ENCODE measurements at regions not wholly inside any gene's neighbourhood (a gene's known extent, or its start where the extent isn't known, plus 50 kb on each side); places are given as distances from the start of the nearest gene placed in this dataset.

DNA sequence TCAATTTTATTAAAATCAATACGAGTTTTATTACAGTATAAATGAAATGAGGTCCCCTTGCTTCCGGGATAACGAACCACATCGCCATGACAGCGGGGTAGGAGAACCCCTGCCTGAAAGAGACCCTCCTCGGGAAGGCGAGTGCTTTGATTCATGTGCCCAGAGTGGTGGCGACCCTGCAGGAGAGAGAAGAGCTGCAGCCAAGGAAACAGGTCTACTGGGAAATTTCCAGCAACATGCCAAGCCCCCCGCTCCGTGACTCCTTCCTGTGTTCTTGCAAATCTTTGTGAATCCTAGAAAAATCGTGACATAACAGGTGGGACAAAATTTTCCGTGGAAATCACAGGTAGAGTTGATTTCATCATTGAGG is 162.5 kb downstream of the WSCD1 start:
- H3K4me2 ChIP-seq (ENCODE audit: control insufficient read depth, insufficient read depth): no peak overlapping the region
- no peak overlapping the region for H2AFZ ChIP-seq (ENCODE audit: control insufficient read depth, low read depth, low read length)
- no peaks in the 10 kb centered on the region for H3K79me2 ChIP-seq (ENCODE audit: control insufficient read depth, insufficient read depth, low read length)
- H4K20me1 ChIP-seq (ENCODE audit: control insufficient read depth, insufficient read depth): no peaks in the 10 kb centered on the region
- WGBS (ENCODE audit: insufficient coverage, insufficient replicate concordance, low lambda C conversion rate, missing lambda C conversion rate): 37% methylated on average over 12 of the region's 12 CpGs
- H3K9me3 ChIP-seq (replicated peaks; ENCODE audit: control insufficient read depth, insufficient read depth, low read length): no peaks in the 10 kb centered on the region
- DNase-seq (ENCODE audit: low read depth, low spot score): no peak
- no peaks in the 10 kb centered on the region for H3K36me3 ChIP-seq (ENCODE audit: control insufficient read depth in 2 of 2, insufficient read depth in 2 of 2, low read length in 1 of 2)
- no peaks in the 10 kb centered on the region for H3K4me1 ChIP-seq (ENCODE audit: control insufficient read depth, insufficient read depth, low read length)
- H3K27ac ChIP-seq (ENCODE audit: control insufficient read depth, insufficient read depth): no peak overlapping the region
- no peak overlapping the region for H3K4me3 ChIP-seq
- in situ Hi-C loops (cut with MboI): no loop called here
- SMC1A ChIA-PET (ENCODE audit: uncharacterized antibody, unreplicated experiment): no interaction called here
- RAD21 ChIA-PET (ENCODE audit: unreplicated experiment): no interaction called here
- H3K9ac ChIP-seq (ENCODE audit: control insufficient read depth, insufficient read depth, low read length): no peak overlapping the region
- intact Hi-C loops (cut with micrococcal nuclease; ENCODE audit: unreplicated experiment): no loop called here
- TF ChIP-seq CHD1 (IDR thresholded peaks at IDR 0.05; ENCODE audit: low read depth, low read length) (no peak), YY1 (IDR thresholded peaks at IDR 0.05; ENCODE audit: low read depth, low read length) (no peak), MTA3 (IDR thresholded peaks at IDR 0.05; ENCODE audit: borderline replicate concordance, low read length) (no peak), SMAD1 (IDR thresholded peaks at IDR 0.05; ENCODE audit: low read depth, partially characterized antibody) (no peak), MXI1 (IDR thresholded peaks at IDR 0.05; ENCODE audit: low read depth, low read length) (no peak), JUNB (IDR thresholded peaks at IDR 0.05) (no peak)
- TF ChIP-seq, protein P1, sequence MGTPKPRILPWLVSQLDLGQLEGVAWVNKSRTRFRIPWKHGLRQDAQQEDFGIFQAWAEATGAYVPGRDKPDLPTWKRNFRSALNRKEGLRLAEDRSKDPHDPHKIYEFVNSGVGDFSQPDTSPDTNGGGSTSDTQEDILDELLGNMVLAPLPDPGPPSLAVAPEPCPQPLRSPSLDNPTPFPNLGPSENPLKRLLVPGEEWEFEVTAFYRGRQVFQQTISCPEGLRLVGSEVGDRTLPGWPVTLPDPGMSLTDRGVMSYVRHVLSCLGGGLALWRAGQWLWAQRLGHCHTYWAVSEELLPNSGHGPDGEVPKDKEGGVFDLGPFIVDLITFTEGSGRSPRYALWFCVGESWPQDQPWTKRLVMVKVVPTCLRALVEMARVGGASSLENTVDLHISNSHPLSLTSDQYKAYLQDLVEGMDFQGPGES (IDR thresholded peaks at IDR 0.05): no peak
- POLR2A ChIA-PET: no interaction called here
- CTCF ChIA-PET: no interaction called here
- H3K27me3 ChIP-seq (replicated peaks in 1 of 2; ENCODE audit: control insufficient read depth in 2 of 2, insufficient read depth in 2 of 2, low read length in 1 of 2): no peaks in the 10 kb centered on the region; a peak in 1 of 4 replicates
- no peak for FAIRE-seq
- no TSS peak for BruUV-seq (replicated peaks)
- no peak for ATAC-seq

- no peak overlapping the region for H3K27ac ChIP-seq (ENCODE audit: control insufficient read depth, insufficient read depth)
- intact Hi-C loops (cut with micrococcal nuclease; ENCODE audit: unreplicated experiment): no loop called here
- FAIRE-seq (no peak), DNase-seq (ENCODE audit: low read depth, low spot score) (no peak), ATAC-seq (no peak)
- RAD21 ChIA-PET (ENCODE audit: unreplicated experiment): no interaction called here
- WGBS (ENCODE audit: insufficient coverage, insufficient replicate concordance, low lambda C conversion rate, missing lambda C conversion rate): 36% methylated on average over 21 of the region's 21 CpGs
- CTCF ChIA-PET: no interaction called here
- H3K9me3 ChIP-seq (replicated peaks; ENCODE audit: control insufficient read depth, insufficient read depth, low read length): no peaks in the 10 kb centered on the region
- no peak overlapping the region for H3K4me3 ChIP-seq
- POLR2A ChIA-PET: no interaction called here
- no peak overlapping the region for H3K4me2 ChIP-seq (ENCODE audit: control insufficient read depth, insufficient read depth)
- H3K79me2 ChIP-seq (ENCODE audit: control insufficient read depth, insufficient read depth, low read length): no peaks in the 10 kb centered on the region
- no peaks in the 10 kb centered on the region for H4K20me1 ChIP-seq (ENCODE audit: control insufficient read depth, insufficient read depth)
- no peak overlapping the region for H3K9ac ChIP-seq (ENCODE audit: control insufficient read depth, insufficient read depth, low read length)
- H3K4me1 ChIP-seq (ENCODE audit: control insufficient read depth, insufficient read depth, low read length): no peaks in the 10 kb centered on the region
- H2AFZ ChIP-seq (ENCODE audit: control insufficient read depth, low read depth, low read length): no peak overlapping the region
- BruUV-seq (replicated peaks): no TSS peak
- SMC1A ChIA-PET (ENCODE audit: uncharacterized antibody, unreplicated experiment): no interaction called here
- no peaks in the 10 kb centered on the region for H3K36me3 ChIP-seq (ENCODE audit: control insufficient read depth in 2 of 2, insufficient read depth in 2 of 2, low read length in 1 of 2)
- no peaks in the 10 kb centered on the region; a peak in 1 of 4 replicates for H3K27me3 ChIP-seq (replicated peaks in 1 of 2; ENCODE audit: control insufficient read depth in 2 of 2, insufficient read depth in 2 of 2, low read length in 1 of 2)
- in situ Hi-C loops (cut with MboI): no loop called here
- TF ChIP-seq RBBP5 (conservative IDR thresholded peaks at IDR 0.05): no peak
- TF ChIP-seq JUND (IDR thresholded peaks at IDR 0.05; ENCODE audit: low read depth, low read length): no peak
- no peak for TF ChIP-seq YY1 (IDR thresholded peaks at IDR 0.05; ENCODE audit: low read depth, low read length)
- TF ChIP-seq TCF12 (IDR thresholded peaks at IDR 0.05; ENCODE audit: low read depth, low read length): no peak
- TF ChIP-seq NFIC (IDR thresholded peaks at IDR 0.05; ENCODE audit: low read depth, low read length): no peak
- TF ChIP-seq TCF3 (IDR thresholded peaks at IDR 0.05; ENCODE audit: borderline replicate concordance, insufficient read depth, low read depth, low read length): no peak
- no peak for TF ChIP-seq FOS (IDR thresholded peaks at IDR 0.05; ENCODE audit: borderline replicate concordance, extremely low read depth, insufficient read length)
- TF ChIP-seq, protein P2, sequence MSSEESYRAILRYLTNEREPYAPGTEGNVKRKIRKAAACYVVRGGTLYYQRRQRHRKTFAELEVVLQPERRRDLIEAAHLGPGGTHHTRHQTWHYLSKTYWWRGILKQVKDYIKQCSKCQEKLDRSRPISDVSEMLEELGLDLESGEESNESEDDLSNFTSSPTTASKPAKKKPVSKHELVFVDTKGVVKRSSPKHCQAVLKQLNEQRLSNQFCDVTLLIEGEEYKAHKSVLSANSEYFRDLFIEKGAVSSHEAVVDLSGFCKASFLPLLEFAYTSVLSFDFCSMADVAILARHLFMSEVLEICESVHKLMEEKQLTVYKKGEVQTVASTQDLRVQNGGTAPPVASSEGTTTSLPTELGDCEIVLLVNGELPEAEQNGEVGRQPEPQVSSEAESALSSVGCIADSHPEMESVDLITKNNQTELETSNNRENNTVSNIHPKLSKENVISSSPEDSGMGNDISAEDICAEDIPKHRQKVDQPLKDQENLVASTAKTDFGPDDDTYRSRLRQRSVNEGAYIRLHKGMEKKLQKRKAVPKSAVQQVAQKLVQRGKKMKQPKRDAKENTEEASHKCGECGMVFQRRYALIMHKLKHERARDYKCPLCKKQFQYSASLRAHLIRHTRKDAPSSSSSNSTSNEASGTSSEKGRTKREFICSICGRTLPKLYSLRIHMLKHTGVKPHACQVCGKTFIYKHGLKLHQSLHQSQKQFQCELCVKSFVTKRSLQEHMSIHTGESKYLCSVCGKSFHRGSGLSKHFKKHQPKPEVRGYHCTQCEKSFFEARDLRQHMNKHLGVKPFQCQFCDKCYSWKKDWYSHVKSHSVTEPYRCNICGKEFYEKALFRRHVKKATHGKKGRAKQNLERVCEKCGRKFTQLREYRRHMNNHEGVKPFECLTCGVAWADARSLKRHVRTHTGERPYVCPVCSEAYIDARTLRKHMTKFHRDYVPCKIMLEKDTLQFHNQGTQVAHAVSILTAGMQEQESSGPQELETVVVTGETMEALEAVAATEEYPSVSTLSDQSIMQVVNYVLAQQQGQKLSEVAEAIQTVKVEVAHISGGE (CRISPR knock-in tag; IDR thresholded peaks at IDR 0.05): no peak
- no peak for TF ChIP-seq LARP7 (IDR thresholded peaks at IDR 0.05)
Observed at GRCh38 chr17:6231886-6232731, 161.9 kb downstream of the WSCD1 start.
